Embryonic facial prominence (tissue), 1 donor: ENCODE measurements at regions not wholly inside any gene's neighbourhood (a gene's known extent, or its start where the extent isn't known, plus 50 kb on each side); places are given as distances from the start of the nearest gene placed in this dataset.
"Not testable (repeated sequence)": the region's sequence is repeated elsewhere in the genome, so short reads cannot be mapped to it uniquely, and the experiment has no call there.

ENCODE experiments used
- DNase-seq: peaks from one replicate; pipeline ENCODE4 v3.0.0-alpha.2; 2016; ENCODE audit errors: extremely low spot score

DNA sequence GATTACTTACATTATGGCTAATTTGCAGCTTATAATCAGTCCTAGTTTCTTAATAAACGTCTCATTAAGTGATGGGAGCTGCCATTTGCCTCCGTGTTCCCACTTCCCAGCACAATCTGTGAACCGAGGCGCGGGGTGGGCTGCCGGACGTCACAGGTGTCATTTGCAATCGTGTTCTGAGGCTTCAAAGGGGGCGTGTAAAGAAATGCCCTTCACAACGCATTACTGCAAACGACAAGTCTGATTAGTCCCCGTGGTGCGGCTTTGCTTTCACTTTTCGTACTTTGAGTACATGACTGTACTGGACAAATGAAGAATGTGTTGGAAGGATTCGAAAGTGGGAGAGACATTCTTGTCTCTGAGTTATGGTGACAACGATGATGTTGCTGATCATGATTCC lies 614.2 kb upstream of the ADARB2 start:
- no peak for DNase-seq

DNA sequence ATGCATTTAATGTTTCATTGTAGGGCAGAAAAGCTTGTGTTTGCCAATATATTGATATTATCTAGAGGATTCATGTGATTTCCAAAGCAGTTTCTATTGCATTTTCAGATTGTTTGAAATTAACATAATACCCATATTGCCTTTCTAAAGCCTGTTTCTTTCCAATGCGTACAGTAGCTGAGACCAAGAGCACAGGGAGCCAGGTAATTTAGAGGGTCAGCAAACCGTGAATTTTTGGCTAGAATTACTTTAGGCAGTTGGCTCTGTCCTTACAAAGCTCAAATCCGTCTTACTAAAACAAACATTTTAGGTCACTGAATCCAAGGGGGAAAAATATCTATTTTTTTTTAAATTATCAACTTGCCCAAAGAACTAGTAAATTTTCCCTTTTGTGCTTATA lies 604.9 kb upstream of the ADARB2 start:
- no peak for DNase-seq

DNA sequence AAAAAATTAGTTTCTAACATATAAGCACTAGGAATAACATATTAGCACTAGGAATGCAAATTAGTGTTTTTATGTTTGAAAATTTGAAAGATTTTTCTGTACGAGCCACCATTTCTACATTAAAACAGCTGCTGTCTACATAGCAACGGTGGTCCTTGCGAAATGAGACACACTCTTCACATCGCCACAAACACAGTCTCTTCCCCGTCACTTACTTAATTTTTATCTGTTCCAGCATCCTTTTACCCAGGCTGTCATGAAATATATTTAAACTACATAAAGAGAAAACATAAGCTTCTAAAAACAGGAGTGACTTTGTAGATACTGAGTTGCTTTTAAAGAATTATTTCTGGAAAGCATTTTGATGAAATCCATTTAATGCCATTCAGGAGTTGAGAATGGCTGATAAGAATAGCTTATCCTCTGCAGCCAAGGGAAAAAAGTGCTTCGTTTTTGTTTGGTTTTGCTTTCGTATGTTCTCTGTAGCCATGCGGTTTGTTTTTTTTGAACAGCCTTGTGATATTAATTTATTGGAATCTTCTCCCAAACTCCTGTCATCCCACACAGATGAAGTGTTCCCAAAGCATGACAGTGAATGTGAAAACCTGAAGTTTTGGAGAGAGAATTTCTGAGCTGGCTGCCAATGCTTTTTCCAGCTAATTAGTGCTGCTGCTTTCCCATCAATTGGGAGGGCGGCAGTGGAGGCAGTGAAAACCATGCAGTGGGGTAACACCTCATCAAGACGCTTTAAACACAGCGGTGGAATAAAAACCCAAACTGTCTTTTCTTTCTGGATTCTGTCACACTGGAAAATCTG lies 603.7 kb upstream of the ADARB2 start:
- no peak for DNase-seq

DNA sequence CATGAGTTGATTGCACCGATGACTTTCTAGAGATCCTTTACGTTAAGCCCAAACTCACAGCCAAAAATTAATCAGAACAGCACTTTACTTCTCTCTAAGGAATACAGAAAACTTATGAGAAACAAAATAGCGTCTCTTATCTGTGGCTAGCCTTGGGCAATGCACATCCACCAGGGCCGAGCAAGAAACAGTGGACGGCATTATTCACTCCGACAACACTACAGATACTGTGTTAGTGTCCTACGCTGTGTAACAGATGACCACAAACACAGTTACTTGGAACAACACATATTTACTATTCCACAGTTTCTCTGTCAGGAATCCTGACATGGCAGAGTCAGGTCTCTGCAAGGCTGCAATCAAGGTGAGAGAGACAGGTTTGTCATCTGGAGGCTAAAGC lies 598.3 kb upstream of the ADARB2 start:
- DNase-seq, result no peak

DNA sequence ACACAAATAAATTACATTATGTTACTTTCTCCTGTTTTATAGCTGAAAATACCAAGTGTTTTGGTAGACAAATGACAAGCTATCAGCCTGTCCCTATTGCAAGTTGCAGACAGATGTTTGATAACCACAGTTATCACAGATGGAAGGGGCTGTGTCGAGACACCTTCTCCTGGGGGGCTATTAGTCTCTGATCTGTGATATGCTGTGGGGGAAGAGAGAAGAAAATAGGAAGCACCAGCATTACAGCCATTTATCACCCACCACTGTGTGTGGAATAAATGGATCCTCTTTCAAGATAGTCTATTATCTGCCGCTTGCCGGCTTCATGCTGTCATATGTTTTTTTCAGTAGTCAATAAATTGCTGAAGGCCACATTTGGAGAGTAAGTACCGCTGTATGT lies 597.2 kb upstream of the ADARB2 start:
- no peak for DNase-seq

DNA sequence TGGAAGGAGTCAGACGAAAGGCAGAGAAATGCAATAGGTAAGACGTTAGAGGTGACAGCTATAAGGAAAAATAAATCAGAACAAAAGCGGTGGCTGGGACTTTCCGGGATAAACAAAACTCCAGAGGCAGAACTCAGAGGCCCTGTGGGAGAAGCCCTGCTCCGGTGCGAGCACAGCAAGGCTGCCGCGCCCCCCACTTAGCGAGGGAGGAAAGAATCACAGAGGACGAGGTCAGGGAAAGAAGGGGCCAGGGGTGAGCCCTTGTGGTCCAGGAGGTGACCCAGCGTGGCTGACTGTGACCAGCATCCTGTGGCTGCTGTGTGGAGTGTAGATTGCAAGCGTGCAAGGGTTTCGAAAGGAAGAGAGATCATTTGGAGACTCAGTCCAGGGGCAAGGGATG lies 591.8 kb upstream of the ADARB2 start:
- DNase-seq, result no peak

DNA sequence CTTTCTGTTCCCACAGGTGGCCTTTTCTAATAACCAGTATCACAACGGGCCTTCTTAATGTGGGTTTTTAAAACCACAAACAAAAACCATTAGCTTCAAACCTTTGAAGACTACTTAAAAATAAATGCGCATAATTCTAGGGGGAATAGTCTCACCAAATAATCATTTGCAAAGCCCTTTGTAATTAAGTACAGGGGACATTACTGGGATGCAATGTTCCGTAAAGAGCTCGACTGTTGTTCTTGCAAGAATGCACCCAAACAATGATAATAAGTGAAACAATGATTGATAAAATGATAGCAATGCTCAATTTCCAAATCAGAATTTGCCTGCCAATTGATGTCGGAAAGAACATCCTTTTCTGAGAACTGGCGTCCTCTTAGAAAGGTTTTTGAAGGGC lies 589.1 kb upstream of the ADARB2 start:
- DNase-seq, result no peak

DNA sequence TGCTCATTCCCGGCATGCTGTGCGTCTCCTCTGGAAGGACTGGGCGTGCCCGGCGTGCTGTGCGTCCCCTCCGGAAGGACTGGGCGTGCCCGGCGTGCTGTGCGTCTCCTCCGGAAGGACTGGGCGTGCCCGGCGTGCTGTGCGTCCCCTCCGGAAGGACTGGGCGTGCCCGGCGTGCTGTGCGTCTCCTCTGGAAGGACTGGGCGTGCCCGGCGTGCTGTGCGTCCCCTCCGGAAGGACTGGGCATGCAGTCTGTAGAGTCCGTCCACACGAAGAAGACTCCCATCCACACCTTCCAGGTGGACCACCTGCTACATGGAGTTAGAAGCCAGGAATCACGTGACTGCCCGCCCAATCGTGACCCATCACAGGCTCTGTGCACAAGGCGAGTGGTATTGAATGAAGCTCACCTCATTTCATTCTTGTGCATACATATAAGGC lies 577.7 kb upstream of the ADARB2 start:
- DNase-seq, result not testable (repeated sequence)

DNA sequence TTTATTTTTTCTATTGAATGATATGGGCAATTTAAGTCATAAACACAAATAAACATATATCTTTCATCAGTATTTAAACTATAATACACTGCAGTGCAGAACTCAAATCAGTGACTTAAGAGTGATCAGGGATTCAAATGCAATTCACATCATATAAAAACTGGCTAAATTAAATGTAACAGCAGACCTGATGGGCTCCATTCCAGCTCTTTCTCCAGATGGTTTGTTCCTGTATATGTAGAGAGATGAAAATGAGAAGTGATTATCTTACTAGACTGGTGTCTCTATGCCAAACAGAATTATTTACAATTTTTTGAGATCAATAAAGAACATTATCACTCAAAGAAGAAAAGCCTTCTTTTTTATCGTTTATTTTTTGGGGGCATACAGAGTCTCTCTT lies 568.8 kb upstream of the ADARB2 start:
- DNase-seq, result no peak

DNA sequence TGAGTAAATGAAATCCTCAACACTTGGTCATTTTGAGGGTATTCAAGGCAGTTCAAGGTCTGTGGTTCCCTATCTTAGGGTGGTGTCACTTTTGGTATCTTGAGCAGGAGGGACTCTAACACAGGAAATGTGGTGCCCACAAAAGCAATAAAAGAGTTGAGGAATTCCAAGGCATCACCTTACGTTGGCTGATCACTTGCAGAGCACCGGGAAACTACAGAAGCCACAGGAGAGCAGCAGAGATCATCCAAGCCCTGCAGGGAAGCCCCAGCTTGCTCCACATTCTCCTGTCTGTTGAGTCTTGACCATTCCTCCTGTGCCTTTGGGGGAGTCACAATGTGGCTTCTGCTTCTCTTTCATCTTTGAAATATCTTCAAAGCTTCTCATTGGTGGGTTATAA lies 565.8 kb upstream of the ADARB2 start:
- DNase-seq, result no peak

DNA sequence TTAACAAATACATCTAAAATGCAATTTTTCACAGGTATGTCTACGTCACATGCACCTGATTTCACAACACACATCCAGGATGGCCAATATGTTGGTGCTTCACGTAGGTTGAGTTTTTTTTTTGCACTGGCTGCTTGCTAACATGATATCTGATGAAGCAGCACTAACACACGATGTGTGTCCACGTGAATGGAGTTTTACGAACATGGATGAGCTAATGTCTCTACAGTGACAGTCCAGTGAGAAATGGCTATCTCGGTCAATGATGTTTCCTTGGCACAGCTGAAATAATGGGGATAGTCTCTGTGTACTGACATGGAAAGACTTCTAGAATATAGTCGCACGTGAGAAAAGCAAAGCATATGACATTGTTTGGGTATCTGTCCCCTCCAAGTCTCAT lies 563.9 kb upstream of the ADARB2 start:
- no peak for DNase-seq

DNA sequence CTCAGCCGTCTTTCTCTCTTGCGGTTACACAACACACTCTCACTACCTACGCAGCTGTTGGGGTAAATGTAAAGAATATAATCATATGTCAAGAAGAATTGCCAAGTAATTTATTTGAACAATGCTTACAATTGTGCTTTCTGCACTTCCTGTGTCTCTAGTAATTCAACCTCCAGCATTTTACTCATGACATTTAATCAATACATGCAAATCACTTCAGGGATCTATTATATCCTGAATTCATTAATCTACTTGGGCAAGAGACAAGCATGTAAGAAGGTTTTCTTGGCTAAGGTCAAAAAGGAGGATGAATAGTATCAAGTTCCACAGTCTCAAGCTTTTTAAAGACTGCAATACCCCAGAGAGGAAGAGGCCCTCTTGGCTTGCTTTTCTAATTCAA lies 562.9 kb upstream of the ADARB2 start:
- no peak for DNase-seq

DNA sequence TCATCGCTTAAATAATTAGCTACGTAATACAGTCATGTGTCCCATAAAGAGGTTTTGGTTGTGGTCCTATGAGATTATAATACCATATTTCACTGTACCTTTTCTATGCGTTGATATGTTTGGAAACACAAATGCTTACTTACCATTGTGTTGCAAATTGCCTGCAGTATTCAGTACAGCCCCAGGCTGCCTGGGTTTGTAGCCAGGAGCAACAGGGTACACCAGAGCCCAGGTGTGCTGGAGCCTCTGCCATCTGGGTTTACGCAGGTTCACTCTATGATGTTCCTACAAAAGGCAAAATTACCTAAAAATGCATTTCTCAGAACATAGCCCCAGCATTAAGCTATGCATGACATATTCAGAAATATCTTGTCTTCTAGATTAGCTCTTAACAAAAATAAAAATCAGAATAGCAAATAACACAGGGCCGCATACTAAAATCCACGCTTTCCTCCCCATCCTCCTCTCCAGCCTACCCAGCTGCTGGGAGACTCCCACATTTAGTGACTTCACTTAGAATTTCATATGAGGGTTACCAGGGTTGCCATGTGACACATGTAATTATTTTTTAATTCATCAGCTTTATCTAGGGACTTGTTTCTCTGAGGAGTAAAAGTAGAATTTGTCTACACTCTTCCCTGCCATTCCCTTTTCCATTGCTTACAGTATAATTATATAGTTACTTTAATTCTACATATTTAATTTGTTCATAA lies 559.0 kb upstream of the ADARB2 start:
- no peak for DNase-seq

DNA sequence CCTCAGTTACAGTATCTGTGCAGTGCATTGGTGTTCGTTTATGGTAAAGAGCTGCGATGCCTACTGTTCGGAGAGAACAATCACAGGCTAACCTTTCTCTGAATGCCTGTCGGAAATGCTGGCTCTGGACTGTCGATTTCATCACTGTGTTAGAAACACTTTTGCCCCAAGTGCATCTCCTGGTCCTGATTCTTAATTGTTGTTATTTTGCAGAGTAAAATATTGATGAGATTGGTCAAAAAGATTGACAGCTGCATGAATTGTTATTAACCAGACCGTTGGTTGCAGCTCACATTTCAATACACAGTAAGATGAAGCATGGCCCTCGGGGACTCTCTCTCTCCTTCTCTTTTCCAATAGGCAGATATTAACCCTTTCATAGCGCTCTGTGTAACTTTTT lies 557.4 kb upstream of the ADARB2 start:
- DNase-seq, result no peak

DNA sequence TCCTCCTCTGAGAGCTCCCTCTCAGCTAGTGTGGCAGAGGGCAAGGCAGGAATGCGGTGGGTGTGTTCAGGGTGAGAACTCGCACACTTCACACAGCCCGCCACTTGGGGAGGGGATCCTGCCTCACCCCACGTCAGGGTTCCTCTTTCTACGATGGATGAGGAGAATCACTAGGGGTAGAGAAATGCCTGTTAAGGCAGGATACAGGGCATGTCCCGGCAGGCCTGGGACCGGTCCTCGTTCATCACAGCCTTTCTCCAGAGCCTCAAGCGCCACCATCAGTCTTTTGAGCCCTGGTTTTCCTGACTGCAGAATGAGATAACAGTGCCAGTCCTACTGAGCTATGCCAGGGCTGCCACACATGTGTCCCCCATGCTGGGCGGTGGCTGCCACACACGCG lies 546.7 kb upstream of the ADARB2 start:
- no peak for DNase-seq

DNA sequence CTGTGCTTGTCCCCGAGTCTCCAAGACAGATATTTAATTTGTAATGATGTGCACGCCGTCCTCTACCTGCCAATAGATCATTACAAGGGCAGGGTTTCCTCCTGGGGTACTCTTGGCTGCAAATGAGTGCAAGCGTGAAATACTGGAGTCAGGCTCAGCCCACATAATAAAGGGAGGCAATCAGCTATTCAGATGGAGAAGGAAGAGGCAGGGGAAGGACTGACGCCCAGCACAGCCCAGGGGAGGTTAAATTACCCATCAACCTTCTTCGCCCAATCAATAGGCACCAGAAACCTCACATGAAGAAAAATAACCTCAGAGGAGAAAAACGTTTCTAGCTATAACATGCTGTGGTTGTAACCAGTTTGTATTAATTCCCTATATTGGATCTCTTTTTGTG lies 544.9 kb upstream of the ADARB2 start:
- DNase-seq, result no peak

DNA sequence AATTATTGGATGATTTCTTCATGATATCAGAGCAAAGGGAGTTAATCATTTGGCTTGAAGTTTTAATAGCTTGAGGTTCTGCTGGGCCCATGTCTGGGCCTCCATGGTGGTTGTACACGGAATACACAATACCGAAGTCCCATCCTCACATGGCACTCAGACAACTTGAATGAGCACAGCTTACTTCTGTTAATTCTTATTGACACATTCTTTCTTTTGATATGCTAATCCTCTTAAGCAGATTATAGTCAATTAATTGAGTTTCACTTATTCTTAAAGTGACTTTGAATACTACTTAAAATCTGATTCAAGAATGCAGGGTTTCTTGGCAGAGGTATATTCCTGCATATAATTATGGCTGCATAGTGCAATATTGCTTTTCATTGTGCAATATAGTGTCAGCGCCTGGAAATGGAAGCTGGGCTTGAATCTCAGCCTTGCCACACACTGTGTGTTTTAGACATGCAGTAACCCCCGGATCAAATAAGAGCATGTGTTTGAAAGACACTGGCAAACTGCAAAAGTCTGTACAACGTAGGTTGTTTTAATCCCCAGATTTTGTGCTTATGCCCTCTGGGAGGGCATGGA lies 543.5 kb upstream of the ADARB2 start:
- no peak for DNase-seq

DNA sequence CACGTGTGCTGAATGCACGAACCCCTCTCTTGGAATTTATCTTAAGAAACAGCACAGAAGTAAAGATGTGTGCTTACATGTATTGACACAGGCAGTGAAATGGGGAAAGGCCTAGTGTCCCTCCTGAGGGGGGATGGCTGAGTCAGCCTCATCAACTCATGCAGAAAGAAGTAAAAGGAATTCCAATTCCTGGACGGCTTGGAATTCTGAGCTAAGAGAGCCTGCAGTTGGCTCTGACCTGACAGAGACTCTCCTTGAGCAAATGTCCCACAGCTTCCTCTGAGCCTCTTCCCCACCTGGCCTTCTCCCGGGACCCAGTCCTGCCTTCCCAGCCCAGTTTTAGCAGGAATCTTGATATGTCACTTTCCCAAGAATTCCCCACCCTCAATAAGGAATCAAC lies 542.4 kb upstream of the ADARB2 start:
- no peak for DNase-seq

DNA sequence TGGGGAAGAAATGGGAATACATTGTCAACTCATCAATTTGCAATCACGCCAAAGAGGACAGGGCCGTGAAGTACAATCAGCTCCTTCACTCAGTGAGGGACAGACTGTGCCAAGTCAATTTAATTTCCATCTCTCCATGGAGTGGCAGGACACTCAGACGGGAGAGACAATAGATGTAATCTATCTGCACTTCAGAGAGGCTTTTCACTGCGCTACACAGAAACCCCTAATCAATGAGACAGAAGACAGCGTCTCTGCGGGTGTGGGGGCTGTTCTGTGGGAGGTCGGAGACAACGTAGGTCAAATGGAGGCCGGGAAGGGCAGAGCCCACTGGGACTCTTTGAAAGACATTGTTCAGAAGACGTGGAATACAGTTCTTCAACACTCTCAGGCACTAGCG lies 541.0 kb upstream of the ADARB2 start:
- DNase-seq, result no peak

DNA sequence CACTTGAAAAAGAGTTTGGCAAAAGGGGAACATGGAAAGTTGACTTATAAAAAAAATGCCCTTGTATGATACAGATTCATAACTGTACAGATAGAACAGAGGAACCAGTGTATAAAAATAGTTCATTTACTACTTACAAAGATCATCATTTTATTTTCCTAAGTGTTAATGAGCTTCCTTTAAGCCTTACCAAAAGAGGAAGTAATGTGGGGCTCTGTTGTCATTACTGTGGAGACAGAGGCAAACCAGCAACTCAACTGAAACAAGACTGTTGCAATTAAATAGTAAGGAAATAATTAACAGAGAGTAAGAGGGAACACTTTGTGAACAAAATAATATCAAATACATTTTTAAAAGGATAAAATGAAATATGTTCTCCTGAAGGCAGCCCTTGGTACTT lies 526.2 kb upstream of the ADARB2 start:
- no peak for DNase-seq

DNA sequence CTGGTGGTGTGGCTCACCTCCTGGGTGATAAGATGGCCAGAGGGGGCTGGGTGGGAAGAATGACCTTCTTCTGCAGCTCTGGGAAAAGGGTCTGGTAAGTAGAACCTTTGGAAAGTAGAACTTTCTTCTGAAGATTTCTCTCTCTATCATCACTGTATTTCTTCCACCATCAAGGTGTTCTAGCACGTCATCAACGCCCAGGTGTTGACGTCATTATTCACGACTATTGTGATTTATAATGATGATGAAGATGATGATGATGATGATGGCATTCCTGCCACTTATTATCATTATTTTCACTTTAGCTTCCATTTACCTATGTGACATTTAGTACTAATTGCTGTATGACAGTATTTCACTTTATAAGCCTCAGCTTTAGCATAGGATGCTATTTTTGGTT lies 525.6 kb upstream of the ADARB2 start:
- DNase-seq, result no peak

DNA sequence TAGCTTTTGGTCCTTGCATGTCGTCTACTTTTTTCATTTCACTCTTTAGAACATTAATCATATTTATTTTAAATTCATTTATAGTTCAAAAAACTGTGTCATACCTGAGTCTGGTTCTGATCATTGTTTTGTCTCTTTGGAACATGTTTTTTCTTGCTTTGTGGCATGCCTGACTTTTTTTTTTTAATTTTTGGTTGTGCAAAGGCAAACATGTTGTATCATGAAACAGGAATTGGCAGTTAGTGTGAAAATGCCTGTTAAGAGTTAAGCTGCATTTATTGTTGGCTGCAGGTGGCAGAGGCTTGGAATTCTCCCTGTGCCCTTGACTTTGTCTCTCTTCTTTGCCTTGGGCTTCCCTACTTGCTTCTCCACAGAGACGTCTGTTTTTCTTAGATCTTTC lies 525.0 kb upstream of the ADARB2 start:
- DNase-seq, result no peak

DNA sequence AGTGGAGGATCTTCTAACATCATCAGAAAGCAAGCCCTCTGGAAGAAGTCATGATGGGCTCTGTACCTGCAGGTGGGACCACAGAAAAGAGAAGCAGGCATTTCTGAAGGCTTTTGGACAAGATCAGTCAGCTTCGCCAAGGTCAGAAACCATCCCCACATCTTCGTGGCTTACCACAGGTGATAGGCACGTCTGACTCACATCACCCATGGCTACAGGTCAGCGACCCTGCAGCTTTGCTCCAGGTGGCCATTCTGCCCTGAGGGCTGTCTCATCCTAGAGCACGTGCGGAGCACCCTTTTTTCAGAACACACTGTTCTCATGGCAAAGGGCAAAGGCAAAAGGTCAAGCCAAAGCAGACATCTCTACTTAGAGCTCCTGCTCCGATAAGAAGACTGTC lies 518.9 kb upstream of the ADARB2 start:
- DNase-seq, result no peak
